ENCODE measurements at regions not wholly inside any gene's neighbourhood (a gene's known extent, or its start where the extent isn't known, plus 50 kb on each side); places are given as distances from the start of the nearest gene placed in this dataset.

GRCh38 chr4:187118166-187118565 lies 394.5 kb upstream of the FAT1 start:
- no peaks in the 10 kb centered on the region for H3K27me3 ChIP-seq
- no peaks in the 10 kb centered on the region for H3K36me3 ChIP-seq
- H3K4me1 ChIP-seq, result no peaks in the 10 kb centered on the region
- no peak for DNase-seq
- no peak overlapping the region for H3K27ac ChIP-seq
- no peaks in the 10 kb centered on the region for H3K9me3 ChIP-seq
- TF ChIP-seq POLR2A (IDR thresholded peaks at IDR 0.05), result no peak
- TF ChIP-seq CTCF (IDR thresholded peaks at IDR 0.05), result no peak
- TF ChIP-seq POLR2AphosphoS5 (IDR thresholded peaks at IDR 0.05), result no peak
- no peak for TF ChIP-seq EP300 (IDR thresholded peaks at IDR 0.05; ENCODE audit: low read depth)
- H3K4me3 ChIP-seq, result no peak overlapping the region
- intact Hi-C loops (cut with DNase I; ENCODE audit: low total_unique reads), result no loop called here
- 80 to 88% methylated on average over 4 of the region's 4 CpGs for WGBS, 2 donors (ENCODE audit: low coverage in 1 of 2)
- in situ Hi-C loops (cut with MboI; ENCODE audit: low pct_ligation_motif_present in 1 of 4, low pct_unique_long_range_greater_than_20kb in 1 of 4, low sequenced_read_pairs in 3 of 4), result no loop called here

- H3K27me3 ChIP-seq, result no peaks in the 10 kb centered on the region
- WGBS, 2 donors (ENCODE audit: low coverage in 1 of 2), result 80 to 88% methylated on average over 1 of the region's 1 CpG
- intact Hi-C loops (cut with DNase I; ENCODE audit: low total_unique reads), result no loop called here
- H3K4me3 ChIP-seq, result no peak overlapping the region
- no peaks in the 10 kb centered on the region for H3K9me3 ChIP-seq
- no peak overlapping the region for H3K27ac ChIP-seq
- no peak for DNase-seq
- TF ChIP-seq POLR2AphosphoS5 (IDR thresholded peaks at IDR 0.05) (no peak), CTCF (IDR thresholded peaks at IDR 0.05) (no peak), POLR2A (IDR thresholded peaks at IDR 0.05) (no peak), EP300 (IDR thresholded peaks at IDR 0.05; ENCODE audit: low read depth) (no peak)
- no peaks in the 10 kb centered on the region for H3K36me3 ChIP-seq
- H3K4me1 ChIP-seq, result no peaks in the 10 kb centered on the region
- in situ Hi-C loops (cut with MboI; ENCODE audit: low pct_ligation_motif_present in 1 of 4, low pct_unique_long_range_greater_than_20kb in 1 of 4, low sequenced_read_pairs in 3 of 4), result no loop called here
Measured at GRCh38 chr4:187118602-187119120, 395.0 kb upstream of the FAT1 start.

GRCh38 chr4:187124331-187124730 lies 400.7 kb upstream of the FAT1 start:
- no peaks in the 10 kb centered on the region for H3K27me3 ChIP-seq
- no peak overlapping the region for H3K27ac ChIP-seq
- in situ Hi-C loops (cut with MboI; ENCODE audit: low pct_ligation_motif_present in 1 of 4, low pct_unique_long_range_greater_than_20kb in 1 of 4, low sequenced_read_pairs in 3 of 4), result no loop called here
- no peaks in the 10 kb centered on the region for H3K4me1 ChIP-seq
- intact Hi-C loops (cut with DNase I; ENCODE audit: low total_unique reads), result no loop called here
- DNase-seq, result no peak
- no peaks in the 10 kb centered on the region for H3K9me3 ChIP-seq
- TF ChIP-seq CTCF (IDR thresholded peaks at IDR 0.05), result no peak
- no peak for TF ChIP-seq POLR2AphosphoS5 (IDR thresholded peaks at IDR 0.05)
- TF ChIP-seq POLR2A (IDR thresholded peaks at IDR 0.05), result no peak
- TF ChIP-seq EP300 (IDR thresholded peaks at IDR 0.05; ENCODE audit: low read depth), result no peak
- 67 to 81% methylated on average over 3 to 12 of the region's 12 CpGs for WGBS, 2 donors (ENCODE audit: low coverage in 1 of 2)
- no peak overlapping the region for H3K4me3 ChIP-seq
- H3K36me3 ChIP-seq, result no peaks in the 10 kb centered on the region

- Histone ChIP-seq H3K27ac (no peak overlapping the region), H3K27me3 (no peaks in the 10 kb centered on the region), H3K4me1 (no peaks in the 10 kb centered on the region), H3K36me3 (no peaks in the 10 kb centered on the region), H3K4me3 (no peak overlapping the region), H3K9me3 (no peaks in the 10 kb centered on the region)
- no peak for DNase-seq
- WGBS, 2 donors (ENCODE audit: low coverage in 1 of 2), result 93 to 95% methylated on average over 18 to 19 of the region's 19 CpGs
- in situ Hi-C loops (cut with MboI; ENCODE audit: low pct_ligation_motif_present in 1 of 4, low pct_unique_long_range_greater_than_20kb in 1 of 4, low sequenced_read_pairs in 3 of 4) (no loop called here), intact Hi-C loops (cut with DNase I; ENCODE audit: low total_unique reads) (no loop called here)
- no peak for TF ChIP-seq EP300 (IDR thresholded peaks at IDR 0.05; ENCODE audit: low read depth)
- no peak for TF ChIP-seq POLR2AphosphoS5 (IDR thresholded peaks at IDR 0.05)
- no peak for TF ChIP-seq POLR2A (IDR thresholded peaks at IDR 0.05)
- TF ChIP-seq CTCF (IDR thresholded peaks at IDR 0.05), result no peak
Measured at GRCh38 chr4:187125062-187125461, 401.4 kb upstream of the FAT1 start.

All from transverse colon (tissue), 4 donors.